HK-2 (cell line): ENCODE measurements at regions not wholly inside any gene's neighbourhood (a gene's known extent, or its start where the extent isn't known, plus 50 kb on each side); places are given as distances from the start of the nearest gene placed in this dataset.

Source experiments
- DNase-seq: peaks from one replicate; pipeline ENCODE4 v3.0.0-alpha.2; 2018; ENCODE audit not compliant: unreplicated experiment

- DNase-seq: no peak
These were observed 427.0 kb downstream of the HLX start for GRCh38 chr1:221306239-221306638.

- DNase-seq: no peak
These were observed 429.6 kb downstream of the HLX start for GRCh38 chr1:221308534-221309511.

DNA sequence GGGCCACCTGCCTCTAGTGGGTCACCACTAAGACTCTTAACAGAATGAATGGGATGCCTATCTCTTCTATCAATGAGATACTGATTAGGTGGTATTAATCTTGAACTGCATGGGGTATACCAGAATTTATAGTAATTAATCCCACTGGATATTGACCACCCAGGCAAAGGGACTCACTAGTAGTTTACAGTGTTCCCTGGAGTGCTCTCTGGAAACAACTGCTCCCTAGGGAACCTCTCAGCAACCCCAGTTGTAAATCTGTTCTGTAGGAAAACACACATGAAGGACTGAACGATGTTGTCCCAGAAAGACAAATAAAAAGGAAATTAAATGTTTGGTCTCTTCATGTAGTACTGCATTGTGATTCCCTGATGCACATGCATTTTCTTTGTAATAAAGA, 430.5 kb downstream of the HLX start:
- no peak for DNase-seq

DNA sequence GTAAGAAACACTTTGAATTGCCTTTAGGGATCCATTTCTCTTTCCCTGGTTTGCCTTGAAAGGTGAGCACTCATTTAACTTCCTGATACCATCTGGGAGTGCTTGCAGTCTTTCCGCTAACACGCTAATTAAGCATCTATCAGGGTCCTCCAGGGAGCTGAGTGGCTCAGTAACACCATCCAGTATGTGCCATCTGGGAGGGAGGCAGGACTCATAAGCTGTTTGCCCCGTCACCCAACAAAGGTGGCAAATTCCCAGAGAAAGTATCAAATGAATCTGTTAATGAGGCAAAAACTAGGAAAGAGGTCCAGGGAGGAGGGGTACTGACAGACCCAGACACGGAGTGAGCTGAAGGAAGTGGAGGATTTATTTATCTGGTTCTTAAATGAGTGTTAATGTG, 430.9 kb downstream of the HLX start:
- no peak for DNase-seq

DNA sequence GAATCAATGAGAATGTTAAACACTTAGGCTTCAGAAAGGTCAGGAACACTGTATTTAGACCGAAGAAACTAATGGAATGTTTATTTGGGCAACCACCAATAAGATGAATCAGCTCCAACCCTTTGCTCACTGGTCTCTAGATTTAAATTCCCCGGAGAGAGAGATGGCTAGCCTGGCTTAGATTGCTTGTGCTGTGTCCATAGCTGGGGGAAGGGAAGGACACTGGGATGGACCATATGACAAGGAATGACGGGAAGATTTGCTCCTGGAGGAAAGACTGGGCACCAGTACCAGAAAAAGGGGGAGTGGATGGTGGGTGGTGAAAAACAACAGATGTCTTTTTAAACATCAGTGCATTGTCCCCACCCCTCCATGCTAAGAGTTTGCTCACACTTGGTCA, 426.6 kb downstream of the DUSP10 start:
- DNase-seq: no peak

- DNase-seq: no peak
These were observed 425.3 kb downstream of the DUSP10 start for GRCh38 chr1:221316491-221317056.

DNA sequence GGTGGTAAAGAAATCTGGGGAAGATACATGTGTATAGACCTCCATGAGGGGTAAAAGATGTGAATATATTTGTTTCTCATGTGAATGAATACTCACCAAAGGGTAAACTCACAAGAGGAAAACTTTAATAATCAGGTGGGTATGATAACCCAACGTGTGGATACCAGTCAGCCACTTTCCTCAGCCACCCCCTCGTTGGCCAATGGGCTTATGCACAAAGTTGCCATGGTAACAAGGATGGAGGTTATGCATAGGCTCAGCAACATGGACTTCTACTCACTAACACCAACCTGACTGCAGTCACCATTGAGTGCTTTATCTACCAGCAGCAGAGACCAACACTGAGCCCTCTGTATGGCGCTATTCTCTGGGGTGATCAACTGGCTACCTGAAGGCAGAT, 424.4 kb downstream of the DUSP10 start:
- no peak for DNase-seq

- no peak for DNase-seq
These were observed 413.9 kb downstream of the DUSP10 start for GRCh38 chr1:221327954-221328353.

DNA sequence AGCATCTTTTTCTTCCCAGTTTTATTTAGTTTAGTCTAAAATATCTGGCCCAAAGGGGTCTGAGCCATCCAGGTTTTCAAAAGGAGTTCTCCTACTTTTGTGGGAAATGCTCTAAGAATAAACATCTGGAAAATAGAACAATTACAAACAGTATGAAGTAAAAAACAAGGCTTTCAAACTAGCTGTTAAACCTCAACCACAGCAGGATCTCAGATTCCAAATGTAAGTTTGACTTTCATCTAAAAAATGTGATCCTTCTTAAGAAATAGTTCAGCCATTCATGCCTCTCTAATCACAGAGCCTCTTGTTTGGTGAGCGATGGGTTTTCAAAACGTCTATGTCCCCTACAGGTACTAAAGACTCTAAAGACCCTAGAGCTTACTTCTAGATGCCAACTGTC, 413.5 kb downstream of the DUSP10 start:
- no peak for DNase-seq

GRCh38 chr1:221331273-221332183, 410.4 kb downstream of the DUSP10 start:
- DNase-seq: no peak

- DNase-seq: no peak
These were observed 407.8 kb downstream of the DUSP10 start for GRCh38 chr1:221334062-221334461.

DNA sequence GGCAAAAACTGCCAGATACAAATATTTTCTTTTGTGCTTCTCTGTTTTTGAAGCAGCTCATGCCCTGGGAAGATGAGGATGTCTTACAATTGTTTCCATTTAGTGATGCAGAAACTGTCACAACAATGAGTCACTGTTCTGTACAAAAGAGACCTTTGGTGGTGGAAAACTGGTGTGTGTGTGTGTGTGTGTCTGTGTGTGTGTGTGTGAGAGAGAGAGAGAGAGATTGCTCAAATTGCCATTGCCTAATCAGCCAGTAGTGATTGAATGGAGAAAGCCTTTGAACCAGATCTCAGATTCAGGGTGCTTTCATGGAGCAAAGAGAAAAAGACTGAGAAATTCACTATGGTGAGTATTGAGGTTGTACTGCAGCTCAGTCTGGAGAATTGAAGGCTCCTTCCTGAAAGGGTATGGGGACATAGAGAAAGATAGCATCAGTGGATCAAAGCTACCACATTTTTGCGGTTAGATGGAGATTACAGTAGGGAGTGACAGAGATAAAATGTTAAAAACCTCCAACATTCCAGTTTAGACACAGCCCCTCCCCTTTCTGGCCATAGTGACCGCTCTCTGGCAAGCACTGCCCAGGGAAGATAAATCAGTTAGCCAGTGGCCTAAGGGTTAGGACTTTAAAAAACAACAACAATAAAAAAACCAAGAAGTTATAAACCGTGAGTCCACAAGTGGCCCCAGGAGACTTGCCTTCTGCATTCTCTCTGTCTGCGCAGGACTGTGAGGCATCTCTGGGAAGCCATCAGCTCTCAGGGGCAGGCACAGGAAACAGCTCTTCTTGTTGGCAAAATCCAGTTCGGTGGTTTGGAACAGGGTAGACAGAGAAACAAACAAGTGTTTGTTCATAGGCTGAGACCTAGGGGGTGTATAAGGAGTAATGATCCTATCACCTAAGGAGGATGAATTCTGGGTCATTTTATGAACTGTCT, 406.5 kb downstream of the DUSP10 start:
- no peak for DNase-seq

DNA sequence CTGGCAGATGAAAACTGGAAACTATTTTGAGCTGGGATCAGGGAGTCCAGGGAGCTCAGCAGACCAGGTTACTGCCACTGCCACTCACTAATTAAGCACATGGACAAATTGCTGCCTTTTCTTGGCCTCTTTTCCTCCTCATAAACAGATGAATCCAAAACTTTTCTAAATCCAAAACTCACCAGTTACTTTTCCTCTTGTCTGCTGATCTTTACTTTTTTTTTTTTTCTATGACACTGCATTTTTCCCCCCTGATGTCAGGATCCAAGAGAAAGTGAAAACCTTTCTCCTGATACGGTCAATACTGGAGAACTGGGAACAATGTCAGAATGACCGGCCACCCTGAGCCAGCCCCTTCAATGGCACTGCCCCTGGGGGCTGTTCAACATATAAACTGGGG, 405.8 kb downstream of the DUSP10 start:
- DNase-seq: no peak

- no peak for DNase-seq
These were observed 404.8 kb downstream of the DUSP10 start for GRCh38 chr1:221337106-221337505.

- no peak for DNase-seq
These were observed 398.8 kb downstream of the DUSP10 start for GRCh38 chr1:221343136-221343535.

DNA sequence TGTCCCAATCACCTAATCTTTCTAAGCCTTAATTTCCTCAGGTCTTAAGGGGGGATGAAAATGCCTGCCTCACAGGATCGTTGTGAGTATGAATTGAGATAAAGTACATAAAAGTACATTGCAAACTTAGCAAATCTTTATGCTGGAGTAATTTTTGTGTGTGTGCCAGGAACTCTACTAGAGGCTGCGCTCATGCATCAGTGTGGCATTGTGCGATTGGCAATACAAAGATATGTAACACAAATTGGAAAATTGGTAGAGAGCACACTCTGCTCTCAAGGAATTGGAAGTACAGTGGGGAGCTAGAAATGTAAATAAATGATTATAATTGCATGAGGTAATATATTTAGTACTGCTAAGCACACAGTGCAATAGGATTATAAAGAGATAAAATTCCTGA, 398.3 kb downstream of the DUSP10 start:
- no peak for DNase-seq

GRCh38 chr1:221344693-221345092, 397.2 kb downstream of the DUSP10 start:
- DNase-seq: no peak

GRCh38 chr1:221347706-221348105, 394.2 kb downstream of the DUSP10 start:
- no peak for DNase-seq

- DNase-seq: no peak
These were observed 391.8 kb downstream of the DUSP10 start for GRCh38 chr1:221350091-221350490.

- DNase-seq: no peak
These were observed 385.2 kb downstream of the DUSP10 start for GRCh38 chr1:221356693-221357092.

GRCh38 chr1:221363039-221363438, 378.9 kb downstream of the DUSP10 start:
- no peak for DNase-seq
